ENCODE measurements at regions not wholly inside any gene's neighbourhood (a gene's known extent, or its start where the extent isn't known, plus 50 kb on each side); places are given as distances from the start of the nearest gene placed in this dataset.

GRCh38 chr16:86126891-86127290 lies 227.9 kb downstream of the IRF8 start:
- TF ChIP-seq CTCF (IDR thresholded peaks at IDR 0.05) = no peak
- no peak for TF ChIP-seq CHD2 (IDR thresholded peaks at IDR 0.05; ENCODE audit: low read length, partially characterized antibody)
- no peak for TF ChIP-seq ZNF302 (CRISPR knock-in tag; IDR thresholded peaks at IDR 0.05)
- no peak for TF ChIP-seq NFE2L2 (conservative IDR thresholded peaks at IDR 0.05; ENCODE audit: low read length)
- TF ChIP-seq E2F6 (IDR thresholded peaks at IDR 0.05; ENCODE audit: borderline replicate concordance, low read depth) = no peak
- no peak for TF ChIP-seq TFCP2L1 (CRISPR knock-in tag; IDR thresholded peaks at IDR 0.05)
- TF ChIP-seq MAX (IDR thresholded peaks at IDR 0.05) = no peak
- no peak for TF ChIP-seq RARB (CRISPR knock-in tag; IDR thresholded peaks at IDR 0.05)
- no peak for TF ChIP-seq EHMT2 (IDR thresholded peaks at IDR 0.05; ENCODE audit: low read depth)
- H3K27ac ChIP-seq = no peak overlapping the region
- 43% methylated on average over 12 of the region's 12 CpGs for WGBS (ENCODE audit: missing lambda C conversion rate)
- no peak overlapping the region for H3K4me2 ChIP-seq
- no peaks in the 10 kb centered on the region for H3K4me1 ChIP-seq
- FAIRE-seq (no peak), DNase-seq (ENCODE audit: low read depth in 1 of 2, low spot score in 1 of 2) (no peak), ATAC-seq (no peak)
- ChIA-PET POLR2A (no interaction called here), CTCF (interaction anchor here (0.7 kb wide), 1 partner anchor 10 kb away, joined by 3 read pairs; no protein-coding TSS in a partner anchor)
- no peak overlapping the region for H3K4me3 ChIP-seq
- H3K9me3 ChIP-seq = no peaks in the 10 kb centered on the region

GRCh38 chr16:86127366-86127765 lies 228.4 kb downstream of the IRF8 start:
- DNase-seq (ENCODE audit: low read depth in 1 of 2, low spot score in 1 of 2) (no peak), FAIRE-seq (no peak), ATAC-seq (no peak)
- CTCF ChIA-PET = interaction anchor here (0.7 to 2.0 kb wide), 3 partner anchors 10 to 393 kb away, joined by 3 to 6 read pairs (median 4); no protein-coding TSS in a partner anchor
- POLR2A ChIA-PET = no interaction called here
- no peak overlapping the region for H3K4me3 ChIP-seq
- no peaks in the 10 kb centered on the region for H3K4me1 ChIP-seq
- H3K27ac ChIP-seq = no peak overlapping the region
- TF ChIP-seq ZFP36 (IDR thresholded peaks at IDR 0.05; ENCODE audit: borderline replicate concordance, partially characterized antibody) = no peak
- no peak for TF ChIP-seq POLR2AphosphoS2 (conservative IDR thresholded peaks at IDR 0.05; ENCODE audit: low read length)
- no peak for TF ChIP-seq PBX3 (IDR thresholded peaks at IDR 0.05)
- TF ChIP-seq SMC3 (IDR thresholded peaks at IDR 0.05) = no peak
- no peak for TF ChIP-seq CBX8 (IDR thresholded peaks at IDR 0.05)
- TF ChIP-seq CHD2 (IDR thresholded peaks at IDR 0.05; ENCODE audit: low read length, partially characterized antibody) = no peak
- no peak for TF ChIP-seq RFX5 (IDR thresholded peaks at IDR 0.05)
- TF ChIP-seq HES2 (IDR thresholded peaks at IDR 0.05) = no peak
- TF ChIP-seq ESRRA (IDR thresholded peaks at IDR 0.05; ENCODE audit: borderline replicate concordance, low read length) = no peak
- TF ChIP-seq USF2 (IDR thresholded peaks at IDR 0.05) = no peak
- no peak for TF ChIP-seq ATOH8 (CRISPR knock-in tag; IDR thresholded peaks at IDR 0.05; ENCODE audit: low read depth)
- TF ChIP-seq EHF (CRISPR knock-in tag; IDR thresholded peaks at IDR 0.05) = no peak
- no peak for TF ChIP-seq POLR2A (IDR thresholded peaks at IDR 0.05; ENCODE audit: low read length)
- TF ChIP-seq RAD21 (conservative IDR thresholded peaks at IDR 0.05 in 1 of 2, IDR thresholded peaks at IDR 0.05 in 1 of 2) = no peak
- no peak for TF ChIP-seq BHLHE40 (IDR thresholded peaks at IDR 0.05; ENCODE audit: low read depth, low read length)
- no peak for TF ChIP-seq EHMT2 (IDR thresholded peaks at IDR 0.05; ENCODE audit: low read depth)
- no peak for TF ChIP-seq KDM1A (IDR thresholded peaks at IDR 0.05; ENCODE audit: low read depth)
- no peak overlapping the region for H3K4me2 ChIP-seq
- no peaks in the 10 kb centered on the region for H3K9me3 ChIP-seq
- WGBS (ENCODE audit: missing lambda C conversion rate) = 56% methylated on average over 13 of the region's 13 CpGs

Measured in A549 (cell line).